ENCODE measurements at regions not wholly inside any gene's neighbourhood (a gene's known extent, or its start where the extent isn't known, plus 50 kb on each side); places are given as distances from the start of the nearest gene placed in this dataset.

DNA sequence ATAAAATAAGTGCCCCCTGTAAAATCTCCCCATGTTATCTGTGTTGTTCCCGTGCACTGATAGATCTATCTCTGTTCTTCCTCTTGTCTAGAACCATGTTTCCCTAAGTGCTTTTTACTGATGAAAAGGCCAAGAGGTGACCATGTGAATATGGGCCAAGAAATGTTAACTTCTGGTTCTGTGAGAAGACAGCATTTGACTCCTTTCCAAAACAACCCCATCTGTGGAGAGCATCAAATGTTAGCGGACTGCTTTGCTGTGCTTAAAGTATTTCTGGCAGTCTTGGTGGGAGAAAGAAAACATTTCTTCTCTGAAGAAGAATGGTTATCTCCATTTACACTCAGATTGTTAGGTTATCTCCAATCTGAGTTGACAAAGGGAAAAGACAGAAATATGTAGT lies 58.6 kb upstream of the GUCY1A2 start:
- CTCF ChIA-PET, result no interaction called here
- Histone ChIP-seq H3K27me3 (ENCODE audit: insufficient read depth, low read length) (no peaks in the 10 kb centered on the region), H3K36me3 (ENCODE audit: control insufficient read depth in 1 of 2, insufficient read depth in 2 of 2, low read length in 2 of 2) (no peaks in the 10 kb centered on the region), H3K4me3 (replicated peaks in 1 of 2; ENCODE audit: low read depth in 1 of 2, low read length in 2 of 2) (no peak overlapping the region), H3K4me2 (ENCODE audit: low read length) (no peak overlapping the region), H4K20me1 (ENCODE audit: insufficient read depth) (no peaks in the 10 kb centered on the region), H3K9me3 (ENCODE audit: control insufficient read depth in 1 of 2, insufficient read depth in 1 of 2, low read depth in 1 of 2, low read length in 2 of 2) (no peaks in the 10 kb centered on the region), H3K4me1 (ENCODE audit: control insufficient read depth in 1 of 2, insufficient read depth in 2 of 2, low read length in 2 of 2) (no peaks in the 10 kb centered on the region), H3K79me2 (ENCODE audit: insufficient read depth, low read length) (no peaks in the 10 kb centered on the region), H3K27ac (ENCODE audit: low read depth, low read length) (no peak overlapping the region), H2AFZ (ENCODE audit: low read depth, low read length, poor library complexity, severe bottlenecking) (no peak overlapping the region), H3K9ac (ENCODE audit: low read length) (no peak overlapping the region), H3K9me2 (ENCODE audit: insufficient read depth) (no peaks in the 10 kb centered on the region)
- TF ChIP-seq POLR2AphosphoS5 (IDR thresholded peaks at IDR 0.05; ENCODE audit: low read depth, low read length), result no peak
- no peak for TF ChIP-seq ELF1 (IDR thresholded peaks at IDR 0.05; ENCODE audit: borderline replicate concordance, low read depth)
- no peak for TF ChIP-seq ATF3 (IDR thresholded peaks at IDR 0.05)
- TF ChIP-seq EZH2phosphoT487 (IDR thresholded peaks at IDR 0.05; ENCODE audit: borderline replicate concordance), result no peak
- TF ChIP-seq CEBPB (IDR thresholded peaks at IDR 0.05; ENCODE audit: low read depth), result no peak
- no peak for TF ChIP-seq EZH2 (IDR thresholded peaks at IDR 0.05)
- TF ChIP-seq CBX3 (IDR thresholded peaks at IDR 0.05; ENCODE audit: low read depth), result no peak
- TF ChIP-seq, protein P1, sequence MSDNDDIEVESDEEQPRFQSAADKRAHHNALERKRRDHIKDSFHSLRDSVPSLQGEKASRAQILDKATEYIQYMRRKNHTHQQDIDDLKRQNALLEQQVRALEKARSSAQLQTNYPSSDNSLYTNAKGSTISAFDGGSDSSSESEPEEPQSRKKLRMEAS (IDR thresholded peaks at IDR 0.05), result no peak
- no peak for TF ChIP-seq REST (IDR thresholded peaks at IDR 0.05; ENCODE audit: low read depth)
- no peak for TF ChIP-seq ZNF274 (IDR thresholded peaks at IDR 0.05; ENCODE audit: low read depth, low read length)
- no peak for TF ChIP-seq SP1 (IDR thresholded peaks at IDR 0.05; ENCODE audit: low read depth)
- TF ChIP-seq JUND (IDR thresholded peaks at IDR 0.05), result no peak
- TF ChIP-seq TCF7L2 (IDR thresholded peaks at IDR 0.05; ENCODE audit: borderline replicate concordance, extremely low read depth, insufficient read depth, insufficient read length), result no peak
- no peak for TF ChIP-seq EGR1 (IDR thresholded peaks at IDR 0.05; ENCODE audit: low read depth)
- TF ChIP-seq ZFX (IDR thresholded peaks at IDR 0.05), result no peak
- no peak for TF ChIP-seq SIN3A (IDR thresholded peaks at IDR 0.05; ENCODE audit: low read depth)
- TF ChIP-seq RAD21 (IDR thresholded peaks at IDR 0.05; ENCODE audit: low read depth), result no peak
- TF ChIP-seq POLR2A (IDR thresholded peaks at IDR 0.05; ENCODE audit: borderline replicate concordance, extremely low read depth, insufficient read depth, insufficient read length), result no peak
- no peak for TF ChIP-seq YY1 (IDR thresholded peaks at IDR 0.05; ENCODE audit: extremely low read depth, insufficient replicate concordance, low read depth, low read length)
- DNase-seq (ENCODE audit: low read depth, low spot score) (no peak), ATAC-seq (no peak)
- RAD21 ChIA-PET (ENCODE audit: low non-redundant PET in 1 of 2, low total read pairs in 2 of 2, uncharacterized antibody in 2 of 2, unreplicated experiment in 2 of 2), result no interaction called here
- no TSS peak for BruUV-seq (replicated peaks)
- POLR2A ChIA-PET, result no interaction called here
- intact Hi-C loops (cut with micrococcal nuclease), result no loop called here
